ENCODE measurements at regions not wholly inside any gene's neighbourhood (a gene's known extent, or its start where the extent isn't known, plus 50 kb on each side); places are given as distances from the start of the nearest gene placed in this dataset.
"Not testable (repeated sequence)": the region's sequence is repeated elsewhere in the genome, so short reads cannot be mapped to it uniquely, and the experiment has no call there.

- no peak for DNase-seq (ENCODE audit: low read depth in 3 of 3)
Measured at GRCh38 chr22:27311698-27312550, 489.6 kb downstream of the MN1 start.

- DNase-seq (ENCODE audit: low read depth in 3 of 3), result no peak
Measured at GRCh38 chr22:27312565-27312964, 489.0 kb downstream of the MN1 start.

- no peak for DNase-seq (ENCODE audit: low read depth in 3 of 3)
Measured at GRCh38 chr22:27312966-27313855, 488.3 kb downstream of the MN1 start.

GRCh38 chr22:27314276-27314807 lies 487.2 kb downstream of the MN1 start:
- DNase-seq (ENCODE audit: low read depth in 3 of 3), result no peak

- no peak for DNase-seq (ENCODE audit: low read depth in 3 of 3)
Measured at GRCh38 chr22:27315833-27316232, 485.7 kb downstream of the MN1 start.

- no peak for DNase-seq (ENCODE audit: low read depth in 3 of 3)
Measured at GRCh38 chr22:27317096-27317495, 484.5 kb downstream of the MN1 start.

GRCh38 chr22:27317971-27318428 lies 483.6 kb downstream of the MN1 start:
- no peak for DNase-seq (ENCODE audit: low read depth in 3 of 3)

- DNase-seq (ENCODE audit: low read depth in 3 of 3), result no peak
Measured at GRCh38 chr22:27318516-27318915, 483.0 kb downstream of the MN1 start.

- DNase-seq (ENCODE audit: low read depth in 3 of 3), result no peak
Measured at GRCh38 chr22:27323661-27324060, 477.9 kb downstream of the MN1 start.

GRCh38 chr22:27324908-27325307 lies 476.6 kb downstream of the MN1 start:
- DNase-seq (ENCODE audit: low read depth in 3 of 3), result not testable (repeated sequence)

GRCh38 chr22:27327497-27327896 lies 474.1 kb downstream of the MN1 start:
- DNase-seq (ENCODE audit: low read depth in 3 of 3), result no peak

GRCh38 chr22:27327981-27328721 lies 473.4 kb downstream of the MN1 start:
- DNase-seq (ENCODE audit: low read depth in 3 of 3), result no peak

- no peak for DNase-seq (ENCODE audit: low read depth in 3 of 3)
Measured at GRCh38 chr22:27329131-27329850, 472.3 kb downstream of the MN1 start.

GRCh38 chr22:27329966-27330645 lies 471.4 kb downstream of the MN1 start:
- DNase-seq (ENCODE audit: low read depth in 3 of 3), result no peak

- no peak for DNase-seq (ENCODE audit: low read depth in 3 of 3)
Measured at GRCh38 chr22:27331526-27332281, 469.9 kb downstream of the MN1 start.

GRCh38 chr22:27335102-27335660 lies 466.4 kb downstream of the MN1 start:
- no peak for DNase-seq (ENCODE audit: low read depth in 3 of 3)

GRCh38 chr22:27336151-27337090 lies 465.1 kb downstream of the MN1 start:
- DNase-seq (ENCODE audit: low read depth in 3 of 3), result no peak

- DNase-seq (ENCODE audit: low read depth in 3 of 3), result no peak
Measured at GRCh38 chr22:27337676-27338075, 463.9 kb downstream of the MN1 start.

Measured in stimulated activated CD4-positive, alpha-beta T cell treated with anti-CD3 and anti-CD28 coated beads, TNF-alpha, amount 100 ng/mL, for 4 hours (primary cell).